ENCODE measurements at regions not wholly inside any gene's neighbourhood (a gene's known extent, or its start where the extent isn't known, plus 50 kb on each side); places are given as distances from the start of the nearest gene placed in this dataset.

DNA sequence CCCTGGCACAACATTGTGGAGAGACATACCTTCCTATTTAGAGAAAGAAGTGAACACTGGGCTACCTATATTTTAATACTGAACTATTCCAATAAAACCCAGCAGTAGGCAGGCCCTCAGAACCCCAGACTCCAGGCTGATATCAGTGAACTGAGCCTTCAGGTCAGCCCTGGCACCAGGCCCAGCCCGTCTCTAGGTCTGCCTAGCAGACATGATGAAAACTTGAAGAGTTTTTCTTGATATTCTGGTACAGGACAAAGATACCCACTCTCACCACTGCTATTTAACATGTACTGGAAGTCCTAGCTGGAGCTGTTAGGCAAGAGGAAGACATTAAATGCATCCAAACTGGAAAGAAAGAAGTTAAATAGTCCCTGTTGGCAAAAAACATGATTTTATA lies 396.6 kb upstream of the SPRY2 start:
- DNase-seq (ENCODE audit: low spot score): no peak
- TF ChIP-seq, protein P1, sequence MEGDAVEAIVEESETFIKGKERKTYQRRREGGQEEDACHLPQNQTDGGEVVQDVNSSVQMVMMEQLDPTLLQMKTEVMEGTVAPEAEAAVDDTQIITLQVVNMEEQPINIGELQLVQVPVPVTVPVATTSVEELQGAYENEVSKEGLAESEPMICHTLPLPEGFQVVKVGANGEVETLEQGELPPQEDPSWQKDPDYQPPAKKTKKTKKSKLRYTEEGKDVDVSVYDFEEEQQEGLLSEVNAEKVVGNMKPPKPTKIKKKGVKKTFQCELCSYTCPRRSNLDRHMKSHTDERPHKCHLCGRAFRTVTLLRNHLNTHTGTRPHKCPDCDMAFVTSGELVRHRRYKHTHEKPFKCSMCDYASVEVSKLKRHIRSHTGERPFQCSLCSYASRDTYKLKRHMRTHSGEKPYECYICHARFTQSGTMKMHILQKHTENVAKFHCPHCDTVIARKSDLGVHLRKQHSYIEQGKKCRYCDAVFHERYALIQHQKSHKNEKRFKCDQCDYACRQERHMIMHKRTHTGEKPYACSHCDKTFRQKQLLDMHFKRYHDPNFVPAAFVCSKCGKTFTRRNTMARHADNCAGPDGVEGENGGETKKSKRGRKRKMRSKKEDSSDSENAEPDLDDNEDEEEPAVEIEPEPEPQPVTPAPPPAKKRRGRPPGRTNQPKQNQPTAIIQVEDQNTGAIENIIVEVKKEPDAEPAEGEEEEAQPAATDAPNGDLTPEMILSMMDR (IDR thresholded peaks at IDR 0.05; ENCODE audit: extremely low read depth, insufficient read depth, missing control alignments): no peak
- in situ Hi-C loops (cut with MboI; ENCODE audit: low pct_unique_long_range_greater_than_20kb, low sequenced_read_pairs, unreplicated experiment): no loop called here

DNA sequence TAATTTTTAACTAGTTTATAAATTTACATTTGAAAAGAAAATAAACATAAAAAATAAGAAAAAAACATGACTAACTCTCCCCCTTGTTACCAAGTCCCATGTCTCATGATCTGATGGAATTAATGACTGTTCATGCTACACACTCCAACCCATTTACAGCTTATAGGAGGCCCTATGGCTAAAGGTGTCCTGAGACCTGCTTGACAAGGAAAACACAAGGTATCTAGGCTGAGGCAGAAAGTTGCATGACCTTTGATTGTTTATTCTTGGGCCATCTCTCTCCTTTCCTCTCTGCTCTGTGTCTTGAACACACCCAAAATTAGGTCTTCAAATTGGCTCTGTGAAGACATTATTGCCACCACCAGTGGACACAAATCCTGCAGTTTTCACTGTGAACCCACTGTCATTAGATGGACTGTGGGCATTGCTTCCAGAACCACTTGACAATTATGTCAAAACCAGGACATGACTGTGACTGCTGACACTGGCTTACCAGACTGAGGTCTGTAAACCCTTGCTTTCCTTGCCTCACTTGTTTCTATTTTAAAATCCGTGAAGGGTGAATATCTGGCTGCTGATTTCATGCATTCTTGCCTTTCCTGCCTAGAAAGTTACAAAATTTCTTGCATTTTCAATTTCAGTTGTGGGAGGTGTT lies 386.5 kb upstream of the SPRY2 start:
- in situ Hi-C loops (cut with MboI; ENCODE audit: low pct_unique_long_range_greater_than_20kb, low sequenced_read_pairs, unreplicated experiment): no loop called here
- DNase-seq (ENCODE audit: low spot score): no peak
- TF ChIP-seq, protein P1 (IDR thresholded peaks at IDR 0.05; ENCODE audit: extremely low read depth, insufficient read depth, missing control alignments): no peak

DNA sequence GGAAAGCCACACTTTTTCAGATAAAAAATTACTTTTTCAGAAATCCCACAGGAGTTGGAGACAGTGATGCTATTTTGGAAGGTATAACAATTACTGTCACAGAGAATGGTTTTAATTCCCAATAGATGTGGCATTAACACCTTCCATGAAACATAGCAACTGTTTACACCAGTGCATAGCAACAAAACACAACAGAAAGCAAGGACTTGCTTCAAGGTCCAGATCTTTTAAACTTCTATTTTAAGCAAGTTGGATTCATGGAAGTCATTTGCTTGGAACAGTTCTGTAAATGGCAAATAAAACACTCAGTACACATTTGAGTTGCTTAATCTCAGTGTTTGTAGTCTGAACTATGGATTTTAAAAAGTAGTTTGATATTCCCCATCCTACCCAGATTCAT lies 385.9 kb upstream of the SPRY2 start:
- in situ Hi-C loops (cut with MboI; ENCODE audit: low pct_unique_long_range_greater_than_20kb, low sequenced_read_pairs, unreplicated experiment): no loop called here
- DNase-seq (ENCODE audit: low spot score): no peak
- TF ChIP-seq, protein P1 (IDR thresholded peaks at IDR 0.05; ENCODE audit: extremely low read depth, insufficient read depth, missing control alignments): no peak

DNA sequence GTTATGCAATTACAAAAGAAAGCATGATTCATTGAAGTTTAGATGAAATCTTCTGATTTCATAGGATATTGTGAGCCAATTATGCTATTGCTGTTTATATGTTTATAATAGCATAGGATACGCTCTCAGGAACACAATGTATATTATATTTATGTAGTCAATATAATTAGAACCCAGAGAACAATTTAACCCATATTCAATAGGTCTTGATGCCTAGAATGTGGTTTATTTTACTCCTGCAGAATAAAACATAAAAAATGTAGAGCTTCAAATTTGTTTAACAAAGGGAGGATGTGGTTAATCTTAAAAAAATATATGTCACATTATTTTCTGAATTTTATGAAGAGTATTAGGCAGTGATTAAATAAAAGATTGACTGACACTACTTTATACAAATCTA lies 380.8 kb upstream of the SPRY2 start:
- in situ Hi-C loops (cut with MboI; ENCODE audit: low pct_unique_long_range_greater_than_20kb, low sequenced_read_pairs, unreplicated experiment): no loop called here
- DNase-seq (ENCODE audit: low spot score): no peak

DNA sequence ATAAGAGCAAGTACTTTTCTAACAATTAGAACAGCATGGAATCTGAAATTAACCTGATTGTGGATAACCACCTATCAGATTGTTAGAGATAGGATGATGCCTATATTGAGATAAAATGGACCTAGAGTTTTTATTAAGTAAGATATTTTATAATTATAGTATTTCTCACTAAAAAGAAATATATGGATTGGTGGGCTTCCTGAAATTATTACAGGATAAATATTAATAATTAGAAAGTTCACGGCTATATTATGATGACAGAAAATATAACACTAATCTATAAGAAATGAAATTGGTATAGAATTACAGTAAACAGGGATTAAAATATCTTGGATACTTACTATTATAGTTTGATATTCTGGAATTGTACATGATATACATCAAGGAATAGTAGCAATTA lies 378.0 kb upstream of the SPRY2 start:
- in situ Hi-C loops (cut with MboI; ENCODE audit: low pct_unique_long_range_greater_than_20kb, low sequenced_read_pairs, unreplicated experiment): no loop called here
- no peak for DNase-seq (ENCODE audit: low spot score)
- TF ChIP-seq, protein P1 (IDR thresholded peaks at IDR 0.05; ENCODE audit: extremely low read depth, insufficient read depth, missing control alignments): no peak

More for the DNA sequence above, 380.8 kb upstream of the SPRY2 start:
- TF ChIP-seq, protein P1 (IDR thresholded peaks at IDR 0.05; ENCODE audit: extremely low read depth, insufficient read depth, missing control alignments): no peak

DNA sequence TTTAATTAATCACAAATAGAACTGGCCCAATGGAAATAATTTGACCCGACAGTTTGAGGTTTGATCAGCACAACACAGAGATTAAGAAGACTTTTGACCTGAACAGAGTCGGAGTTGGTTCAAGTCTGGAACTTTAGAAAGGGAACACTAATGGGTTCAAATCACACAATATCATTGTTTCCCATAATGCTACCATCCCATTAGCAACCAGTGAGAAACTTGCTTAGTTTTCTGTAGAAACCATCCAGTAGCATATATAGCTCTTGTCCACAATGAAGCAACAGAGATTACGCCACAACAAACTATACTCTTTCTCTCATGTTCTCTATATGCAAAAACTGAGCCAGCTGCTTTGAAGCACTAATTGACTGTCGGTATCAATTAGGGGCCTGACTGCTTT lies 376.9 kb upstream of the SPRY2 start:
- in situ Hi-C loops (cut with MboI; ENCODE audit: low pct_unique_long_range_greater_than_20kb, low sequenced_read_pairs, unreplicated experiment): no loop called here
- no peak for DNase-seq (ENCODE audit: low spot score)
- TF ChIP-seq, protein P1 (IDR thresholded peaks at IDR 0.05; ENCODE audit: extremely low read depth, insufficient read depth, missing control alignments): no peak
